HG02588 (cell line): ENCODE measurements at regions not wholly inside any gene's neighbourhood (a gene's known extent, or its start where the extent isn't known, plus 50 kb on each side); places are given as distances from the start of the nearest gene placed in this dataset.

Experiments used
- ATAC-seq: cut with Tn5 transposase; IDR thresholded peaks from one replicate; pipeline ENCODE4 v1.9.1; 2021; ENCODE audit warnings: mild to moderate bottlenecking, moderate library complexity; ENCODE audit not compliant: unreplicated experiment

GRCh38 chr12:13318231-13319015 lies 121.9 kb downstream of the EMP1 start:
- ATAC-seq = no peak

GRCh38 chr12:13316587-13317246 lies 120.2 kb downstream of the EMP1 start:
- ATAC-seq = no peak

- no peak for ATAC-seq
Observed at GRCh38 chr12:13313886-13314285, 117.4 kb downstream of the EMP1 start.

GRCh38 chr12:13311551-13311950 lies 115.0 kb downstream of the EMP1 start:
- ATAC-seq = no peak

GRCh38 chr12:13307143-13307816 lies 110.8 kb downstream of the EMP1 start:
- ATAC-seq = no peak

- ATAC-seq = no peak
Observed at GRCh38 chr12:13304924-13305323, 108.4 kb downstream of the EMP1 start.

GRCh38 chr12:13299457-13299856 lies 102.9 kb downstream of the EMP1 start:
- ATAC-seq = no peak

- ATAC-seq = no peak
Observed at GRCh38 chr12:13293096-13293495, 96.6 kb downstream of the EMP1 start.

GRCh38 chr12:13289653-13290289 lies 93.2 kb downstream of the EMP1 start:
- no peak for ATAC-seq

GRCh38 chr12:13288937-13289652 lies 92.6 kb downstream of the EMP1 start:
- no peak for ATAC-seq

- ATAC-seq = no peak
Observed at GRCh38 chr12:13288501-13288900, 92.0 kb downstream of the EMP1 start.

- ATAC-seq = no peak
Observed at GRCh38 chr12:13283867-13284266, 87.3 kb downstream of the EMP1 start.

- no peak for ATAC-seq
Observed at GRCh38 chr12:13282861-13283260, 86.3 kb downstream of the EMP1 start.

GRCh38 chr12:13278249-13278787 lies 81.8 kb downstream of the EMP1 start:
- no peak for ATAC-seq

- ATAC-seq = no peak
Observed at GRCh38 chr12:13277293-13277692, 80.8 kb downstream of the EMP1 start.

- ATAC-seq = no peak
Observed at GRCh38 chr12:13275241-13276085, 78.9 kb downstream of the EMP1 start.

GRCh38 chr12:13273850-13274249 lies 77.3 kb downstream of the EMP1 start:
- ATAC-seq = no peak

GRCh38 chr12:13273097-13273496 lies 76.6 kb downstream of the EMP1 start:
- ATAC-seq = no peak

GRCh38 chr12:13270817-13271216 lies 74.3 kb downstream of the EMP1 start:
- ATAC-seq = no peak
